ENCODE measurements at regions not wholly inside any gene's neighbourhood (a gene's known extent, or its start where the extent isn't known, plus 50 kb on each side); places are given as distances from the start of the nearest gene placed in this dataset.
"Not testable (repeated sequence)": the region's sequence is repeated elsewhere in the genome, so short reads cannot be mapped to it uniquely, and the experiment has no call there.

DNA sequence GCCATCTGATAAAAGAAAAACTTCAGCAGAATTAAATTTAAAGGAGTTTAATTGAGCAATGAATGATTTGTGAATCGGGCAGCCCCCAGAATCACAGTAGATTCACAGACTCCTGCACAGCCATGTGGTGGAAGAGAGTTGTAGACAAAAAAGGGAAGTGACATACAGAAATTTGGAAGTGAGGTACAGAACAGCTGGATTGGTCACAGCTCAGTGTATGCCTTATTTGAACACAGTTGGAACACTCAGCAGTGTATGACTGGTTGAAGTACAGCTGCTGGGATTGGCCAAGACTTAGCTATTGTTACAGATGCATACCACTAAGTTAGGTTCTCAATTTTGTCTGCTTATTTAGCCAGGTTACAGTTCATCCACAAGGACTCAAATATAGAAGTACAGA, 213.9 kb upstream of the TMEM260 start:
- TF ChIP-seq, protein P1, sequence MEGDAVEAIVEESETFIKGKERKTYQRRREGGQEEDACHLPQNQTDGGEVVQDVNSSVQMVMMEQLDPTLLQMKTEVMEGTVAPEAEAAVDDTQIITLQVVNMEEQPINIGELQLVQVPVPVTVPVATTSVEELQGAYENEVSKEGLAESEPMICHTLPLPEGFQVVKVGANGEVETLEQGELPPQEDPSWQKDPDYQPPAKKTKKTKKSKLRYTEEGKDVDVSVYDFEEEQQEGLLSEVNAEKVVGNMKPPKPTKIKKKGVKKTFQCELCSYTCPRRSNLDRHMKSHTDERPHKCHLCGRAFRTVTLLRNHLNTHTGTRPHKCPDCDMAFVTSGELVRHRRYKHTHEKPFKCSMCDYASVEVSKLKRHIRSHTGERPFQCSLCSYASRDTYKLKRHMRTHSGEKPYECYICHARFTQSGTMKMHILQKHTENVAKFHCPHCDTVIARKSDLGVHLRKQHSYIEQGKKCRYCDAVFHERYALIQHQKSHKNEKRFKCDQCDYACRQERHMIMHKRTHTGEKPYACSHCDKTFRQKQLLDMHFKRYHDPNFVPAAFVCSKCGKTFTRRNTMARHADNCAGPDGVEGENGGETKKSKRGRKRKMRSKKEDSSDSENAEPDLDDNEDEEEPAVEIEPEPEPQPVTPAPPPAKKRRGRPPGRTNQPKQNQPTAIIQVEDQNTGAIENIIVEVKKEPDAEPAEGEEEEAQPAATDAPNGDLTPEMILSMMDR (IDR thresholded peaks at IDR 0.05) = not testable (repeated sequence)
- TF ChIP-seq, protein P2, sequence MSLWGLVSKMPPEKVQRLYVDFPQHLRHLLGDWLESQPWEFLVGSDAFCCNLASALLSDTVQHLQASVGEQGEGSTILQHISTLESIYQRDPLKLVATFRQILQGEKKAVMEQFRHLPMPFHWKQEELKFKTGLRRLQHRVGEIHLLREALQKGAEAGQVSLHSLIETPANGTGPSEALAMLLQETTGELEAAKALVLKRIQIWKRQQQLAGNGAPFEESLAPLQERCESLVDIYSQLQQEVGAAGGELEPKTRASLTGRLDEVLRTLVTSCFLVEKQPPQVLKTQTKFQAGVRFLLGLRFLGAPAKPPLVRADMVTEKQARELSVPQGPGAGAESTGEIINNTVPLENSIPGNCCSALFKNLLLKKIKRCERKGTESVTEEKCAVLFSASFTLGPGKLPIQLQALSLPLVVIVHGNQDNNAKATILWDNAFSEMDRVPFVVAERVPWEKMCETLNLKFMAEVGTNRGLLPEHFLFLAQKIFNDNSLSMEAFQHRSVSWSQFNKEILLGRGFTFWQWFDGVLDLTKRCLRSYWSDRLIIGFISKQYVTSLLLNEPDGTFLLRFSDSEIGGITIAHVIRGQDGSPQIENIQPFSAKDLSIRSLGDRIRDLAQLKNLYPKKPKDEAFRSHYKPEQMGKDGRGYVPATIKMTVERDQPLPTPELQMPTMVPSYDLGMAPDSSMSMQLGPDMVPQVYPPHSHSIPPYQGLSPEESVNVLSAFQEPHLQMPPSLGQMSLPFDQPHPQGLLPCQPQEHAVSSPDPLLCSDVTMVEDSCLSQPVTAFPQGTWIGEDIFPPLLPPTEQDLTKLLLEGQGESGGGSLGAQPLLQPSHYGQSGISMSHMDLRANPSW (CRISPR knock-in tag; conservative IDR thresholded peaks at IDR 0.05; ENCODE audit: low read depth) = not testable (repeated sequence)
- not testable (repeated sequence) for TF ChIP-seq E2F5, ERG, SOX15 (CRISPR knock-in tag; IDR thresholded peaks at IDR 0.05)

Data from WTC11 (cell line).